PC-9 (cell line): ENCODE measurements at regions not wholly inside any gene's neighbourhood (a gene's known extent, or its start where the extent isn't known, plus 50 kb on each side); places are given as distances from the start of the nearest gene placed in this dataset.

Source experiments
- BruUV-seq: library from RNA; stranded (reverse); fragments of 400-500 nt; replicated peaks from 2 replicates; lab custom pipeline; 2021; lab: Mats Ljungman, UMichigan
- CTCF ChIA-PET: fragments of 300-600 bp; sonication (Branson Sonifier 250); formaldehyde crosslinking; loops from one replicate; lab custom pipeline; 2022; ENCODE audit warnings: antibody characterized with exemption; lab: Charles Lee
- POLR2A ChIA-PET: fragments of 300-600 bp; sonication (Branson Sonifier 250); formaldehyde crosslinking; loops from one replicate; lab custom pipeline; 2022; ENCODE audit warnings: antibody characterized with exemption; ENCODE audit not compliant: unreplicated experiment; lab: Charles Lee
- DNase-seq, 2 experiments: peaks; one replicate each; pipeline versions ENCODE4 v3.0.0 to v3.0.0-alpha.2; 2015 to 2022; ENCODE audit warnings: mixed read lengths in 1 of 2
- H2AFZ ChIP-seq: fragments of 200-600 bp; sonication (generic); 2 replicates; pipeline ENCODE4 v1.8.1; 2017; ENCODE audit warnings: antibody characterized with exemption
- H3F3A ChIP-seq: fragments of 200-600 bp; sonication (generic); 2 replicates; pipeline ENCODE4 v1.8.1; 2017; ENCODE audit warnings: antibody characterized with exemption, mild to moderate bottlenecking, low read depth; ENCODE audit not compliant: insufficient read depth
- H3K27ac ChIP-seq: fragments of 200-600 bp; sonication (generic); 2 replicates; pipeline ENCODE4 v1.6.1; 2016; ENCODE audit warnings: mixed run types
- H3K27me3 ChIP-seq: fragments of 200-600 bp; sonication (generic); 2 replicates; pipeline ENCODE4 v1.6.1; 2016; ENCODE audit warnings: low read depth, mixed run types; ENCODE audit not compliant: insufficient read depth
- H3K36me3 ChIP-seq: fragments of 200-600 bp; sonication (generic); 2 replicates; pipeline ENCODE4 v1.6.1; 2016; ENCODE audit warnings: low read depth, mixed run types
- H3K4me1 ChIP-seq: fragments of 200-600 bp; sonication (generic); replicated peaks from 2 replicates; pipeline ENCODE4 v1.6.1; 2016; ENCODE audit warnings: mixed run types; ENCODE audit not compliant: insufficient read depth
- H3K4me2 ChIP-seq: fragments of 200-600 bp; sonication (generic); 2 replicates; pipeline ENCODE4 v1.6.1; 2017; ENCODE audit warnings: mixed run types
- H3K4me3 ChIP-seq: fragments of 200-600 bp; sonication (generic); 2 replicates; pipeline ENCODE4 v1.6.1; 2016; ENCODE audit warnings: mixed run types
- H3K79me2 ChIP-seq: fragments of 200-600 bp; sonication (generic); 2 replicates; pipeline ENCODE4 v1.6.1; 2017; ENCODE audit warnings: low read depth, mixed run types
- H3K9me2 ChIP-seq: fragments of 200-600 bp; sonication (generic); 2 replicates; pipeline ENCODE4 v1.8.1; 2017; ENCODE audit warnings: mild to moderate bottlenecking; ENCODE audit not compliant: insufficient read depth
- H3K9me3 ChIP-seq: fragments of 200-600 bp; sonication (generic); 2 replicates; pipeline ENCODE4 v1.8.1; 2016; ENCODE audit warnings: low read depth; ENCODE audit not compliant: insufficient read depth
- H4K20me1 ChIP-seq: fragments of 200-600 bp; sonication (generic); 2 replicates; pipeline ENCODE4 v1.8.1; 2017; ENCODE audit not compliant: insufficient read depth
- EZH2 ChIP-seq: fragments of 200-600 bp; sonication (generic); IDR thresholded peaks from 2 replicates; pipeline ENCODE4 v1.8.0; 2017; ENCODE audit warnings: antibody characterized with exemption, low read depth
- intact Hi-C: fragments of 100-400 bp; cut with micrococcal nuclease; formaldehyde crosslinking; loops from one replicate; pipeline ENCODE4 v1.10.0; 2022; ENCODE audit not compliant: unreplicated experiment
- TF ChIP-seq, protein P1 (sequence below): fragments of 200-600 bp; sonication (generic); conservative IDR thresholded peaks from 2 replicates; pipeline ENCODE4 v1.6.1; 2017; ENCODE audit warnings: mixed run types, antibody characterized with exemption, mild to moderate bottlenecking, moderate library complexity

DNA sequence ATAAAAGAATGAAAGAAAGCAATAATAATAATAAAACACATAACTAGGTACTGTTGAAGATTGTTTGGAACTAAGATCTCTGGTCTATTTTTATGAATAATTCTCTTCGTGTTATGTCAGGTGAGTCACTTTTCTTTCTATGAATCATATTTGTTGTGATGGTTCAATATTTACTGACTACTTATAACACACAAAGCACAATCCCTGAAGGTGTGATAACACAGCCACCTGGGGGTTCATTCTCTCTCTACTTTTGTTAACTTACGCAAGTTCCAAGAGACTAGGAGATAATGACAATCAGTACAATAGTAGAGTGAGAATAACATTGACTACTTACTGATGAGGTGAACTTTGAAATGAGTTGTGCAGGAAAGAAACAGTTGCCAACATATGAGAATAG is 149.9 kb downstream of the IBTK start:
- intact Hi-C loops = no loop called here
- Histone ChIP-seq H3K9me3 (no peaks in the 10 kb centered on the region), H3K27me3 (no peaks in the 10 kb centered on the region), H4K20me1 (no peaks in the 10 kb centered on the region), H3K9me2 (no peaks in the 10 kb centered on the region), H3K4me2 (no peak overlapping the region), H3K4me1 (no peaks in the 10 kb centered on the region), H3K36me3 (no peaks in the 10 kb centered on the region), H2AFZ (no peak overlapping the region), H3F3A (no peaks in the 10 kb centered on the region), H3K79me2 (no peaks in the 10 kb centered on the region), H3K27ac (no peak overlapping the region), H3K4me3 (no peak overlapping the region)
- no TSS peak for BruUV-seq
- no peak for TF ChIP-seq EZH2
- TF ChIP-seq, protein P1, sequence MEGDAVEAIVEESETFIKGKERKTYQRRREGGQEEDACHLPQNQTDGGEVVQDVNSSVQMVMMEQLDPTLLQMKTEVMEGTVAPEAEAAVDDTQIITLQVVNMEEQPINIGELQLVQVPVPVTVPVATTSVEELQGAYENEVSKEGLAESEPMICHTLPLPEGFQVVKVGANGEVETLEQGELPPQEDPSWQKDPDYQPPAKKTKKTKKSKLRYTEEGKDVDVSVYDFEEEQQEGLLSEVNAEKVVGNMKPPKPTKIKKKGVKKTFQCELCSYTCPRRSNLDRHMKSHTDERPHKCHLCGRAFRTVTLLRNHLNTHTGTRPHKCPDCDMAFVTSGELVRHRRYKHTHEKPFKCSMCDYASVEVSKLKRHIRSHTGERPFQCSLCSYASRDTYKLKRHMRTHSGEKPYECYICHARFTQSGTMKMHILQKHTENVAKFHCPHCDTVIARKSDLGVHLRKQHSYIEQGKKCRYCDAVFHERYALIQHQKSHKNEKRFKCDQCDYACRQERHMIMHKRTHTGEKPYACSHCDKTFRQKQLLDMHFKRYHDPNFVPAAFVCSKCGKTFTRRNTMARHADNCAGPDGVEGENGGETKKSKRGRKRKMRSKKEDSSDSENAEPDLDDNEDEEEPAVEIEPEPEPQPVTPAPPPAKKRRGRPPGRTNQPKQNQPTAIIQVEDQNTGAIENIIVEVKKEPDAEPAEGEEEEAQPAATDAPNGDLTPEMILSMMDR = no peak
- ChIA-PET POLR2A (no interaction called here), CTCF (no interaction called here)
- DNase-seq = peak in 1 of 2 experiments; percentile 34

DNA sequence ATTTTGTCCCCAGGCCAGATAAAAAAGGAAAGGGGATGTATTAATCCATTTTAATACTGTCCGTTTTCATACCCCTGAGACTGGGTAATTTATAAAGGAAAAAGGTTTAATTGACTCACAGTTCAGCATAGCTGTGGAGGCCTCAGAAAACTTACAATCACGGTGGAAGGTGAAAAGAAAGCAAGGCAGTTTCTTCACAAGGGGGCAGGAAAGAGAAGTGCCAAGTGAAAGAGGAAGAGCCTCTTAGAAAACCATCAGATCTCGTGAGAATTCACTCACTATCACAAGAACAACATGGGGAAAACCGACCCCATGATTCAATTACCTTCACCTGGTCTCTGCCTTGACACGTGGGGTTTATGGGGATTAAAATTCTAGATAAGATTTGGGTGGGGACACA is 152.5 kb downstream of the IBTK start:
- Histone ChIP-seq H3K4me3 (no peak overlapping the region), H3K27ac (no peak overlapping the region), H3K27me3 (no peaks in the 10 kb centered on the region), H3K36me3 (no peaks in the 10 kb centered on the region), H3K79me2 (no peaks in the 10 kb centered on the region), H3K4me2 (no peak overlapping the region), H3K4me1 (no peaks in the 10 kb centered on the region), H4K20me1 (no peaks in the 10 kb centered on the region), H3K9me2 (no peaks in the 10 kb centered on the region), H3K9me3 (no peaks in the 10 kb centered on the region), H2AFZ (no peak overlapping the region), H3F3A (no peaks in the 10 kb centered on the region)
- no peak for TF ChIP-seq EZH2
- TF ChIP-seq, protein P1 = no peak
- intact Hi-C loops = no loop called here
- no peak for DNase-seq
- POLR2A ChIA-PET = no interaction called here
- BruUV-seq = no TSS peak
- CTCF ChIA-PET = no interaction called here

DNA sequence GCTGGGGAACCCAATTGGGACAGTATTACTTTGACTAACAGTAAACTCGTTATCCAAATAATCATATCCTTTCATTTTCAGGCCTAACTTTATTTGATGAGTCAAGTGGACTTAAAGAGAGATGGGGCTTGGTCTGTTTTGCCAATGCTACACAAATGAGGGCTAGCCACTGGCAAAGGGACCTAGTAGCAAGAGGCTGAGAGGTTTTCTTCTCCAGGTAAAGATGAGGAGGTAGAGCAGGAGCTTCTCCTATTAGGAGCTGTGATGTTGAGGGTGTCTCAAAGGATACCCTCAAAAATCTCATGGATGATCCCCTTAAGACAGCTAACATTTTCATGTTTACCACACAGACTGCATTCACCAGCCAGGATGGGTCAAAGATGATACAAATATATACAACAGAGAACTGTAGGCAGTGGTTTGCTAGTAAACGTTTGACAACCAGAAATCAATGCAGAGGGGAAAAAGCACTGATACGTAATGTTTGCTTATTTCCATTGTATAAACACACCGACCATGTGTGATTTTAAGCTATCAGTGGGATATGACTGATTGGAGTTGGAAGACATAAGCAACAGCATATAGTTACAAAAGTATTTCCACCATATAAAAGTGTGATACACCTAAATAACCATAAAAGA is 153.3 kb downstream of the IBTK start:
- no TSS peak for BruUV-seq
- POLR2A ChIA-PET = no interaction called here
- no peaks in the 10 kb centered on the region for H3K9me3 ChIP-seq
- no peaks in the 10 kb centered on the region for H3F3A ChIP-seq
- H3K4me1 ChIP-seq = no peaks in the 10 kb centered on the region
- H3K36me3 ChIP-seq = no peaks in the 10 kb centered on the region
- H3K27me3 ChIP-seq = no peaks in the 10 kb centered on the region
- intact Hi-C loops = no loop called here
- H3K4me3 ChIP-seq = no peak overlapping the region
- no peak for TF ChIP-seq EZH2
- TF ChIP-seq, protein P1 = no peak
- no peaks in the 10 kb centered on the region for H4K20me1 ChIP-seq
- no peaks in the 10 kb centered on the region for H3K79me2 ChIP-seq
- no peak overlapping the region for H3K4me2 ChIP-seq
- H3K27ac ChIP-seq = no peak overlapping the region
- no peaks in the 10 kb centered on the region for H3K9me2 ChIP-seq
- H2AFZ ChIP-seq = no peak overlapping the region
- no peak for DNase-seq
- CTCF ChIA-PET = no interaction called here
